ENCODE measurements at regions not wholly inside any gene's neighbourhood (a gene's known extent, or its start where the extent isn't known, plus 50 kb on each side); places are given as distances from the start of the nearest gene placed in this dataset.

GRCh38 chr4:125770814-125771398, 456.2 kb downstream of the FAT4 start:
- no peaks in the 10 kb centered on the region for H3K4me1 ChIP-seq (ENCODE audit: control insufficient read depth, low read length)
- H3K79me2 ChIP-seq (ENCODE audit: control insufficient read depth, low read length) = no peaks in the 10 kb centered on the region
- H3F3A ChIP-seq (ENCODE audit: control insufficient read depth, insufficient read depth) = no peaks in the 10 kb centered on the region
- TF ChIP-seq EZH2phosphoT487 (IDR thresholded peaks at IDR 0.05; ENCODE audit: borderline replicate concordance, low read length) (no peak), CTCF (IDR thresholded peaks at IDR 0.05; ENCODE audit: low read depth, low read length, poor library complexity, severe bottlenecking) (no peak)
- H3K9me2 ChIP-seq (replicated peaks; ENCODE audit: control insufficient read depth, low read length) = no peaks in the 10 kb centered on the region
- H3K27me3 ChIP-seq (ENCODE audit: control insufficient read depth, low read length) = no peaks in the 10 kb centered on the region
- no peaks in the 10 kb centered on the region for H3K9me3 ChIP-seq (ENCODE audit: control insufficient read depth, insufficient read depth, low read length)
- no peaks in the 10 kb centered on the region for H4K20me1 ChIP-seq (ENCODE audit: control insufficient read depth, insufficient read depth, low read depth, low read length)
- H3K4me2 ChIP-seq (ENCODE audit: low read length) = no peak overlapping the region
- no peak overlapping the region for H3K27ac ChIP-seq (ENCODE audit: low read depth, low read length)
- no peaks in the 10 kb centered on the region for H3K36me3 ChIP-seq (ENCODE audit: control insufficient read depth, low read length)
- no peak overlapping the region for H3K4me3 ChIP-seq (ENCODE audit: low read length)

GRCh38 chr4:125772680-125773079, 457.9 kb downstream of the FAT4 start:
- Histone ChIP-seq H3F3A (ENCODE audit: control insufficient read depth, insufficient read depth) (no peaks in the 10 kb centered on the region), H3K4me2 (ENCODE audit: low read length) (no peak overlapping the region), H3K27me3 (ENCODE audit: control insufficient read depth, low read length) (no peaks in the 10 kb centered on the region), H3K27ac (ENCODE audit: low read depth, low read length) (no peak overlapping the region), H3K4me1 (ENCODE audit: control insufficient read depth, low read length) (no peaks in the 10 kb centered on the region), H3K36me3 (ENCODE audit: control insufficient read depth, low read length) (no peaks in the 10 kb centered on the region), H3K9me2 (replicated peaks; ENCODE audit: control insufficient read depth, low read length) (no peaks in the 10 kb centered on the region), H3K79me2 (ENCODE audit: control insufficient read depth, low read length) (no peaks in the 10 kb centered on the region), H3K9me3 (ENCODE audit: control insufficient read depth, insufficient read depth, low read length) (no peaks in the 10 kb centered on the region), H3K4me3 (ENCODE audit: low read length) (no peak overlapping the region), H4K20me1 (ENCODE audit: control insufficient read depth, insufficient read depth, low read depth, low read length) (no peaks in the 10 kb centered on the region)
- TF ChIP-seq CTCF (IDR thresholded peaks at IDR 0.05; ENCODE audit: low read depth, low read length, poor library complexity, severe bottlenecking) (no peak), EZH2phosphoT487 (IDR thresholded peaks at IDR 0.05; ENCODE audit: borderline replicate concordance, low read length) (no peak)

GRCh38 chr4:125773502-125773901, 458.7 kb downstream of the FAT4 start:
- no peak overlapping the region for H3K4me3 ChIP-seq (ENCODE audit: low read length)
- H3K36me3 ChIP-seq (ENCODE audit: control insufficient read depth, low read length) = no peaks in the 10 kb centered on the region
- TF ChIP-seq EZH2phosphoT487 (IDR thresholded peaks at IDR 0.05; ENCODE audit: borderline replicate concordance, low read length) (no peak), CTCF (IDR thresholded peaks at IDR 0.05; ENCODE audit: low read depth, low read length, poor library complexity, severe bottlenecking) (no peak)

More at GRCh38 chr4:125773502-125773901, 458.7 kb downstream of the FAT4 start:
- Histone ChIP-seq H3K27ac (ENCODE audit: low read depth, low read length) (no peak overlapping the region), H3F3A (ENCODE audit: control insufficient read depth, insufficient read depth) (no peaks in the 10 kb centered on the region), H3K79me2 (ENCODE audit: control insufficient read depth, low read length) (no peaks in the 10 kb centered on the region), H4K20me1 (ENCODE audit: control insufficient read depth, insufficient read depth, low read depth, low read length) (no peaks in the 10 kb centered on the region), H3K4me1 (ENCODE audit: control insufficient read depth, low read length) (no peaks in the 10 kb centered on the region), H3K9me3 (ENCODE audit: control insufficient read depth, insufficient read depth, low read length) (no peaks in the 10 kb centered on the region), H3K4me2 (ENCODE audit: low read length) (no peak overlapping the region), H3K9me2 (replicated peaks; ENCODE audit: control insufficient read depth, low read length) (no peaks in the 10 kb centered on the region), H3K27me3 (ENCODE audit: control insufficient read depth, low read length) (no peaks in the 10 kb centered on the region)
